HEK293 (cell line): ENCODE measurements at regions not wholly inside any gene's neighbourhood (a gene's known extent, or its start where the extent isn't known, plus 50 kb on each side); places are given as distances from the start of the nearest gene placed in this dataset.

Experiments used
- CTCF ChIA-PET: fragments of 350-600 bp; formaldehyde crosslinking; extraction: SDS; loops from one replicate; lab custom pipeline; 2021; ENCODE audit warnings: antibody characterized with exemption; lab: Yijun Ruan, JAX
- POLR2A ChIA-PET: fragments of 300-600 bp; formaldehyde crosslinking; extraction: SDS; loops from one replicate; lab custom pipeline; 2020; ENCODE audit warnings: antibody characterized with exemption, inconsistent platforms; lab: Yijun Ruan, JAX
- H3K27ac ChIP-seq: fragments of 200-500 bp; sonication (Bioruptor generic); 2 replicates; pipeline ENCODE4 v1.5.1; 2014; ENCODE audit warnings: low read depth, low read length, control low read depth, inconsistent platforms; ENCODE audit errors: extremely low read depth
- H3K36me3 ChIP-seq, 2 experiments: fragments of 200-500 bp in 1 of 2; sonication (Bioruptor generic) in 1 of 2; 1 replicate in 1 of 2; 2 replicates in 1 of 2; pipeline ENCODE4 v1.5.1; 2014 to 2017; ENCODE audit warnings: inconsistent platforms in 2 of 2, low read length in 2 of 2; ENCODE audit not compliant: control insufficient read depth in 2 of 2, insufficient read depth in 1 of 2
- H3K4me1 ChIP-seq: fragments of 200-500 bp; sonication (Bioruptor generic); 2 replicates; pipeline ENCODE4 v1.5.1; 2014; ENCODE audit warnings: mild to moderate bottlenecking, low read length, inconsistent platforms; ENCODE audit not compliant: control insufficient read depth, insufficient read depth
- H3K4me3 ChIP-seq: 2 replicates; pipeline ENCODE4 v1.5.1; 2011; ENCODE audit warnings: low read depth, mild to moderate bottlenecking, control low read depth, low read length, moderate library complexity
- H3K9me3 ChIP-seq: fragments of 200-500 bp; sonication (Bioruptor generic); 2 replicates; pipeline ENCODE4 v1.5.1; 2014; ENCODE audit warnings: low read depth, low read length, inconsistent platforms; ENCODE audit not compliant: control insufficient read depth, insufficient read depth
- KLF10 ChIP-seq: fragments of 450-650 bp; IDR thresholded peaks from 2 replicates; pipeline ENCODE4 v1.5.1; 2018; ENCODE audit warnings: missing biosample characterization, mild to moderate bottlenecking, missing genetic modification characterization
- ZNF19 ChIP-seq: fragments of 450-650 bp; formaldehyde crosslinking; IDR thresholded peaks from 2 replicates; pipeline ENCODE4; 2016; ENCODE audit warnings: missing biosample characterization, missing genetic modification characterization, low read depth
- ZNF2 ChIP-seq: fragments of 450-650 bp; formaldehyde crosslinking; IDR thresholded peaks from 2 replicates; pipeline ENCODE4 v1.5.1; 2016; ENCODE audit warnings: missing biosample characterization, missing genetic modification characterization
- ZNF202 ChIP-seq: fragments of 450-650 bp; formaldehyde crosslinking; IDR thresholded peaks from 2 replicates; pipeline ENCODE4 v1.5.1; 2016; ENCODE audit warnings: missing biosample characterization, missing genetic modification characterization, borderline replicate concordance
- ZNF24 ChIP-seq: fragments of 450-650 bp; formaldehyde crosslinking; IDR thresholded peaks from 2 replicates; pipeline ENCODE4 v1.5.1; 2016; ENCODE audit warnings: missing biosample characterization, missing genetic modification characterization
- ZNF404 ChIP-seq: fragments of 450-650 bp; formaldehyde crosslinking; IDR thresholded peaks from 2 replicates; pipeline ENCODE4 v1.5.1; 2017; ENCODE audit warnings: missing biosample characterization, missing genetic modification characterization
- ZNF521 ChIP-seq: fragments of 450-650 bp; formaldehyde crosslinking; IDR thresholded peaks from 2 replicates; pipeline ENCODE4 v1.5.1; 2017; ENCODE audit warnings: missing biosample characterization, mild to moderate bottlenecking, missing genetic modification characterization
- ZNF544 ChIP-seq: fragments of 450-650 bp; formaldehyde crosslinking; IDR thresholded peaks from 2 replicates; pipeline ENCODE4 v1.5.0; 2017; ENCODE audit warnings: missing biosample characterization, missing genetic modification characterization
- ZNF623 ChIP-seq: fragments of 450-650 bp; formaldehyde crosslinking; IDR thresholded peaks from 2 replicates; pipeline ENCODE4 v1.5.1; 2016; ENCODE audit warnings: missing biosample characterization, missing genetic modification characterization
- ZNF777 ChIP-seq: fragments of 450-650 bp; formaldehyde crosslinking; IDR thresholded peaks from 2 replicates; pipeline ENCODE4 v1.5.1; 2017; ENCODE audit warnings: missing biosample characterization, missing genetic modification characterization, borderline replicate concordance
- ZNF830 ChIP-seq: fragments of 450-650 bp; IDR thresholded peaks from 2 replicates; pipeline ENCODE4 v1.5.0; 2018; ENCODE audit warnings: missing biosample characterization, missing genetic modification characterization, low read depth, mild to moderate bottlenecking, moderate library complexity
- ZSCAN16 ChIP-seq: fragments of 450-650 bp; formaldehyde crosslinking; IDR thresholded peaks from 2 replicates; pipeline ENCODE4 v1.5.1; 2016; ENCODE audit warnings: missing biosample characterization, missing genetic modification characterization
- TF ChIP-seq, protein P1 (sequence below): fragments of 450-650 bp; formaldehyde crosslinking; IDR thresholded peaks from 2 replicates; pipeline ENCODE4 v1.5.1; 2016; ENCODE audit warnings: missing biosample characterization, missing genetic modification characterization
- TF ChIP-seq, protein P2 (sequence below): fragments of 450-650 bp; formaldehyde crosslinking; IDR thresholded peaks from 2 replicates; pipeline ENCODE4 v1.5.1; 2016; ENCODE audit warnings: missing biosample characterization, missing genetic modification characterization
- TF ChIP-seq, protein P3 (sequence below): fragments of 450-650 bp; formaldehyde crosslinking; conservative IDR thresholded peaks from 2 replicates; pipeline ENCODE4 v1.5.1; 2016; ENCODE audit warnings: low read depth, missing biosample characterization, missing genetic modification characterization
- TF ChIP-seq, protein P4 (sequence below): fragments of 450-650 bp; formaldehyde crosslinking; IDR thresholded peaks from 2 replicates; pipeline ENCODE4 v1.5.1; 2016; ENCODE audit warnings: missing biosample characterization, missing genetic modification characterization
- TF ChIP-seq, protein P5 (sequence below): fragments of 450-650 bp; formaldehyde crosslinking; IDR thresholded peaks from 2 replicates; pipeline ENCODE4 v1.5.1; 2017; ENCODE audit warnings: missing biosample characterization, missing genetic modification characterization
- TF ChIP-seq, protein P6 (sequence below): fragments of 450-650 bp; formaldehyde crosslinking; IDR thresholded peaks from 2 replicates; pipeline ENCODE4 v1.5.1; 2016; ENCODE audit warnings: missing biosample characterization, missing genetic modification characterization
- TF ChIP-seq, protein P7 (sequence below): fragments of 450-650 bp; formaldehyde crosslinking; IDR thresholded peaks from 2 replicates; pipeline ENCODE4 v1.5.1; 2016; ENCODE audit warnings: missing biosample characterization, missing genetic modification characterization

DNA sequence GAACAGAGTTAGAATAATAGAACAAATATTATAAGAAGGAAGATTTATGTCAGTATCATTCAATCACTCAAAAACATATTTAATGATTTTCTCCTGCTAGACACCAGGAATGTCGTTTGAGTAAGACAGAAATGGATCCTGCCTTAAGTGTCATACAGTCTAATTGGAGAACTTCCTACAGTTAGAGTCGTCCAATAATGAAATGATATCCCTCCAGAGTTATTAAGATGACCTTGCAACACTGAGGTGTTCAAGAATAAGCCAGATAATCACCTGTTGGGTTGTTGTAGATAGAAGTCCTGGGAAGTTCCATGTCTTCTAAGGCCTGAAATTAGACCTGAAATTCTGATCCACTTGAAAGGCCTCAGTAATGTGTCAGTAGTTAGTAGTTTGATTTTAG lies 132.3 kb downstream of the SLC38A4 start:
- Histone ChIP-seq H3K9me3 (no peaks in the 10 kb centered on the region), H3K4me1 (no peaks in the 10 kb centered on the region), H3K27ac (no peak overlapping the region), H3K36me3 (no peaks in the 10 kb centered on the region), H3K4me3 (no peak overlapping the region)
- POLR2A ChIA-PET: no interaction called here
- CTCF ChIA-PET: no interaction called here
- no peak for TF ChIP-seq ZNF2 (tag by site-specific recombination)
- TF ChIP-seq ZNF202: no peak
- TF ChIP-seq, protein P1, sequence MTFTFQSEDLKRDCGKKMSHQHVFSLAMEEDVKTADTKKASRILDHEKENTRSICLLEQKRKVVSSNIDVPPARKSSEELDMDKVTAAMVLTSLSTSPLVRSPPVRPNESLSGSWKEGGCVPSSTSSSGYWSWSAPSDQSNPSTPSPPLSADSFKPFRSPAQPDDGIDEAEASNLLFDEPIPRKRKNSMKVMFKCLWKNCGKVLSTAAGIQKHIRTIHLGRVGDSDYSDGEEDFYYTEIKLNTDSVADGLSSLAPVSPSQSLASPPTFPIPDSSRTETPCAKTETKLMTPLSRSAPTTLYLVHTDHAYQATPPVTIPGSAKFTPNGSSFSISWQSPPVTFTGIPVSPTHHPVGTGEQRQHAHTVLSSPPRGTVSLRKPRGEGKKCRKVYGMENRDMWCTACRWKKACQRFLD (tag by site-specific recombination): no peak
- no peak for TF ChIP-seq ZNF24 (tag by site-specific recombination)
- no peak for TF ChIP-seq ZNF777 (tag by site-specific recombination)
- TF ChIP-seq KLF10 (tag by site-specific recombination): no peak
- no peak for TF ChIP-seq ZNF404 (tag by site-specific recombination)
- TF ChIP-seq ZNF544 (tag by site-specific recombination): no peak
- TF ChIP-seq, protein P2, sequence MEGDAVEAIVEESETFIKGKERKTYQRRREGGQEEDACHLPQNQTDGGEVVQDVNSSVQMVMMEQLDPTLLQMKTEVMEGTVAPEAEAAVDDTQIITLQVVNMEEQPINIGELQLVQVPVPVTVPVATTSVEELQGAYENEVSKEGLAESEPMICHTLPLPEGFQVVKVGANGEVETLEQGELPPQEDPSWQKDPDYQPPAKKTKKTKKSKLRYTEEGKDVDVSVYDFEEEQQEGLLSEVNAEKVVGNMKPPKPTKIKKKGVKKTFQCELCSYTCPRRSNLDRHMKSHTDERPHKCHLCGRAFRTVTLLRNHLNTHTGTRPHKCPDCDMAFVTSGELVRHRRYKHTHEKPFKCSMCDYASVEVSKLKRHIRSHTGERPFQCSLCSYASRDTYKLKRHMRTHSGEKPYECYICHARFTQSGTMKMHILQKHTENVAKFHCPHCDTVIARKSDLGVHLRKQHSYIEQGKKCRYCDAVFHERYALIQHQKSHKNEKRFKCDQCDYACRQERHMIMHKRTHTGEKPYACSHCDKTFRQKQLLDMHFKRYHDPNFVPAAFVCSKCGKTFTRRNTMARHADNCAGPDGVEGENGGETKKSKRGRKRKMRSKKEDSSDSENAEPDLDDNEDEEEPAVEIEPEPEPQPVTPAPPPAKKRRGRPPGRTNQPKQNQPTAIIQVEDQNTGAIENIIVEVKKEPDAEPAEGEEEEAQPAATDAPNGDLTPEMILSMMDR (tag by site-specific recombination): no peak
- TF ChIP-seq, protein P3, sequence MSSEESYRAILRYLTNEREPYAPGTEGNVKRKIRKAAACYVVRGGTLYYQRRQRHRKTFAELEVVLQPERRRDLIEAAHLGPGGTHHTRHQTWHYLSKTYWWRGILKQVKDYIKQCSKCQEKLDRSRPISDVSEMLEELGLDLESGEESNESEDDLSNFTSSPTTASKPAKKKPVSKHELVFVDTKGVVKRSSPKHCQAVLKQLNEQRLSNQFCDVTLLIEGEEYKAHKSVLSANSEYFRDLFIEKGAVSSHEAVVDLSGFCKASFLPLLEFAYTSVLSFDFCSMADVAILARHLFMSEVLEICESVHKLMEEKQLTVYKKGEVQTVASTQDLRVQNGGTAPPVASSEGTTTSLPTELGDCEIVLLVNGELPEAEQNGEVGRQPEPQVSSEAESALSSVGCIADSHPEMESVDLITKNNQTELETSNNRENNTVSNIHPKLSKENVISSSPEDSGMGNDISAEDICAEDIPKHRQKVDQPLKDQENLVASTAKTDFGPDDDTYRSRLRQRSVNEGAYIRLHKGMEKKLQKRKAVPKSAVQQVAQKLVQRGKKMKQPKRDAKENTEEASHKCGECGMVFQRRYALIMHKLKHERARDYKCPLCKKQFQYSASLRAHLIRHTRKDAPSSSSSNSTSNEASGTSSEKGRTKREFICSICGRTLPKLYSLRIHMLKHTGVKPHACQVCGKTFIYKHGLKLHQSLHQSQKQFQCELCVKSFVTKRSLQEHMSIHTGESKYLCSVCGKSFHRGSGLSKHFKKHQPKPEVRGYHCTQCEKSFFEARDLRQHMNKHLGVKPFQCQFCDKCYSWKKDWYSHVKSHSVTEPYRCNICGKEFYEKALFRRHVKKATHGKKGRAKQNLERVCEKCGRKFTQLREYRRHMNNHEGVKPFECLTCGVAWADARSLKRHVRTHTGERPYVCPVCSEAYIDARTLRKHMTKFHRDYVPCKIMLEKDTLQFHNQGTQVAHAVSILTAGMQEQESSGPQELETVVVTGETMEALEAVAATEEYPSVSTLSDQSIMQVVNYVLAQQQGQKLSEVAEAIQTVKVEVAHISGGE (tag by site-specific recombination): no peak

DNA sequence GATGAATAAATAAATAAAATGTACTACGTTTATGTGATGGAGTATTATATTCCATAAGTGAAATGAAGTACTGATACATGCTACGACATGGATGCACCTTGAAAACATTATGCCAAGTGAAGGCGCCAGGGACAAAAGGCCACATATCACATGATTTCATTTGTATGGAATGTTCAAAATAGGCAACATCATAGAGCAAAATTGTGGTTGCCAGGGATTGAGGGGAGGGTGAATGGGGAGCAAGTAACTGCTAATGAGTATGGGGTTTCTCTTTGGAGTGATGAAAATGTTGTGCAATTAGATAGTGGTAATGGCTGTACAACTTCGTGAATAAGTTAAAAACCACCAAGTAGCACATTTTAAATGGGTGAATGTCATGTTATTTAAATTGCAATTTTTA lies 132.8 kb downstream of the SLC38A4 start:
- Histone ChIP-seq H3K36me3 (no peaks in the 10 kb centered on the region), H3K4me1 (no peaks in the 10 kb centered on the region), H3K27ac (no peak overlapping the region), H3K4me3 (no peak overlapping the region), H3K9me3 (no peaks in the 10 kb centered on the region)
- POLR2A ChIA-PET: no interaction called here
- CTCF ChIA-PET: no interaction called here
- no peak for TF ChIP-seq ZNF623
- TF ChIP-seq, protein P4, sequence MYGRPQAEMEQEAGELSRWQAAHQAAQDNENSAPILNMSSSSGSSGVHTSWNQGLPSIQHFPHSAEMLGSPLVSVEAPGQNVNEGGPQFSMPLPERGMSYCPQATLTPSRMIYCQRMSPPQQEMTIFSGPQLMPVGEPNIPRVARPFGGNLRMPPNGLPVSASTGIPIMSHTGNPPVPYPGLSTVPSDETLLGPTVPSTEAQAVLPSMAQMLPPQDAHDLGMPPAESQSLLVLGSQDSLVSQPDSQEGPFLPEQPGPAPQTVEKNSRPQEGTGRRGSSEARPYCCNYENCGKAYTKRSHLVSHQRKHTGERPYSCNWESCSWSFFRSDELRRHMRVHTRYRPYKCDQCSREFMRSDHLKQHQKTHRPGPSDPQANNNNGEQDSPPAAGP (tag by site-specific recombination): no peak
- no peak for TF ChIP-seq ZNF521 (tag by site-specific recombination)
- TF ChIP-seq ZNF19 (tag by site-specific recombination): no peak
- TF ChIP-seq, protein P2 (tag by site-specific recombination): no peak
- TF ChIP-seq ZNF830 (tag by site-specific recombination): no peak
- TF ChIP-seq, protein P5, sequence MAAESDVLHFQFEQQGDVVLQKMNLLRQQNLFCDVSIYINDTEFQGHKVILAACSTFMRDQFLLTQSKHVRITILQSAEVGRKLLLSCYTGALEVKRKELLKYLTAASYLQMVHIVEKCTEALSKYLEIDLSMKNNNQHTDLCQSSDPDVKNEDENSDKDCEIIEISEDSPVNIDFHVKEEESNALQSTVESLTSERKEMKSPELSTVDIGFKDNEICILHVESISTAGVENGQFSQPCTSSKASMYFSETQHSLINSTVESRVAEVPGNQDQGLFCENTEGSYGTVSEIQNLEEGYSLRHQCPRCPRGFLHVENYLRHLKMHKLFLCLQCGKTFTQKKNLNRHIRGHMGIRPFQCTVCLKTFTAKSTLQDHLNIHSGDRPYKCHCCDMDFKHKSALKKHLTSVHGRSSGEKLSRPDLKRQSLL (tag by site-specific recombination): no peak
- TF ChIP-seq, protein P6, sequence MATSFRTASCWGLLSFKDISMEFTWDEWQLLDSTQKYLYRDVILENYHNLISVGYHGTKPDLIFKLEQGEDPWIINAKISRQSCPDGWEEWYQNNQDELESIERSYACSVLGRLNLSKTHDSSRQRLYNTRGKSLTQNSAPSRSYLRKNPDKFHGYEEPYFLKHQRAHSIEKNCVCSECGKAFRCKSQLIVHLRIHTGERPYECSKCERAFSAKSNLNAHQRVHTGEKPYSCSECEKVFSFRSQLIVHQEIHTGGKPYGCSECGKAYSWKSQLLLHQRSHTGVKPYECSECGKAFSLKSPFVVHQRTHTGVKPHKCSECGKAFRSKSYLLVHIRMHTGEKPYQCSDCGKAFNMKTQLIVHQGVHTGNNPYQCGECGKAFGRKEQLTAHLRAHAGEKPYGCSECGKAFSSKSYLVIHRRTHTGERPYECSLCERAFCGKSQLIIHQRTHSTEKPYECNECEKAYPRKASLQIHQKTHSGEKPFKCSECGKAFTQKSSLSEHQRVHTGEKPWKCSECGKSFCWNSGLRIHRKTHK: no peak
- TF ChIP-seq, protein P7, sequence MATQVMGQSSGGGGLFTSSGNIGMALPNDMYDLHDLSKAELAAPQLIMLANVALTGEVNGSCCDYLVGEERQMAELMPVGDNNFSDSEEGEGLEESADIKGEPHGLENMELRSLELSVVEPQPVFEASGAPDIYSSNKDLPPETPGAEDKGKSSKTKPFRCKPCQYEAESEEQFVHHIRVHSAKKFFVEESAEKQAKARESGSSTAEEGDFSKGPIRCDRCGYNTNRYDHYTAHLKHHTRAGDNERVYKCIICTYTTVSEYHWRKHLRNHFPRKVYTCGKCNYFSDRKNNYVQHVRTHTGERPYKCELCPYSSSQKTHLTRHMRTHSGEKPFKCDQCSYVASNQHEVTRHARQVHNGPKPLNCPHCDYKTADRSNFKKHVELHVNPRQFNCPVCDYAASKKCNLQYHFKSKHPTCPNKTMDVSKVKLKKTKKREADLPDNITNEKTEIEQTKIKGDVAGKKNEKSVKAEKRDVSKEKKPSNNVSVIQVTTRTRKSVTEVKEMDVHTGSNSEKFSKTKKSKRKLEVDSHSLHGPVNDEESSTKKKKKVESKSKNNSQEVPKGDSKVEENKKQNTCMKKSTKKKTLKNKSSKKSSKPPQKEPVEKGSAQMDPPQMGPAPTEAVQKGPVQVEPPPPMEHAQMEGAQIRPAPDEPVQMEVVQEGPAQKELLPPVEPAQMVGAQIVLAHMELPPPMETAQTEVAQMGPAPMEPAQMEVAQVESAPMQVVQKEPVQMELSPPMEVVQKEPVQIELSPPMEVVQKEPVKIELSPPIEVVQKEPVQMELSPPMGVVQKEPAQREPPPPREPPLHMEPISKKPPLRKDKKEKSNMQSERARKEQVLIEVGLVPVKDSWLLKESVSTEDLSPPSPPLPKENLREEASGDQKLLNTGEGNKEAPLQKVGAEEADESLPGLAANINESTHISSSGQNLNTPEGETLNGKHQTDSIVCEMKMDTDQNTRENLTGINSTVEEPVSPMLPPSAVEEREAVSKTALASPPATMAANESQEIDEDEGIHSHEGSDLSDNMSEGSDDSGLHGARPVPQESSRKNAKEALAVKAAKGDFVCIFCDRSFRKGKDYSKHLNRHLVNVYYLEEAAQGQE (tag by site-specific recombination): no peak
- no peak for TF ChIP-seq ZSCAN16 (tag by site-specific recombination)
